Cardiac fibroblast (primary cell): ENCODE measurements at regions not wholly inside any gene's neighbourhood (a gene's known extent, or its start where the extent isn't known, plus 50 kb on each side); places are given as distances from the start of the nearest gene placed in this dataset.
A peak's percentile ranks its signal among the peaks of the same experiment; 100 is the strongest.

Experiments used
- DNase-seq, 2 donors: peaks; one replicate each; pipeline versions ENCODE4 v3.0.0 to v3.0.0-alpha.2; 2010; ENCODE audit warnings: low read depth in 2 of 2
- H3K4me3 ChIP-seq, 2 donors: replicated peaks in 1 of 2; 1 replicate in 1 of 2; 2 replicates in 1 of 2; pipeline ENCODE4 v1.5.1; 2011; ENCODE audit warnings: low read depth in 2 of 2, low read length in 2 of 2, mild to moderate bottlenecking in 2 of 2, moderate library complexity in 1 of 2
- CTCF ChIP-seq: IDR thresholded peaks from one replicate; pipeline ENCODE4 v1.5.1; 2011; ENCODE audit warnings: low read depth, mild to moderate bottlenecking, low read length, inconsistent platforms

- no peak for DNase-seq
- H3K4me3 ChIP-seq = no peak overlapping the region
- no peak for TF ChIP-seq CTCF
Observed at GRCh38 chr4:44046491-44046890, 402.1 kb downstream of the KCTD8 start.

GRCh38 chr4:44056721-44057151 lies 391.9 kb downstream of the KCTD8 start:
- no peak for DNase-seq
- TF ChIP-seq CTCF = no peak
- H3K4me3 ChIP-seq = no peak overlapping the region

- no peak for TF ChIP-seq CTCF
- no peak for DNase-seq
- no peak overlapping the region for H3K4me3 ChIP-seq
Observed at GRCh38 chr4:44070843-44071242, 377.8 kb downstream of the KCTD8 start.

- no peak for TF ChIP-seq CTCF
- no peak overlapping the region for H3K4me3 ChIP-seq
- DNase-seq = no peak
Observed at GRCh38 chr4:44071959-44072955, 376.4 kb downstream of the KCTD8 start.

- TF ChIP-seq CTCF = no peak
Observed at GRCh38 chr4:44086753-44087152, 361.9 kb downstream of the KCTD8 start.

GRCh38 chr4:44093390-44093789 lies 355.2 kb downstream of the KCTD8 start:
- TF ChIP-seq CTCF = no peak
- DNase-seq = no peak
- no peak overlapping the region for H3K4me3 ChIP-seq

More at GRCh38 chr4:44086753-44087152, 361.9 kb downstream of the KCTD8 start:
- H3K4me3 ChIP-seq = no peak overlapping the region
- peak in 1 of 2 donors; percentile 20 for DNase-seq
